Stomach (tissue), 8 donors: ENCODE measurements at regions not wholly inside any gene's neighbourhood (a gene's known extent, or its start where the extent isn't known, plus 50 kb on each side); places are given as distances from the start of the nearest gene placed in this dataset.

Experiments used
- DNase-seq, 2 donors: peaks; one replicate each; pipeline versions ENCODE4 v3.0.0 to v3.0.0-alpha.2; 2013 to 2019
- H3K27ac ChIP-seq, 5 donors: fragments of 200-600 bp in 4 of 5; sonication (generic) in 4 of 5; one replicate each; pipeline ENCODE4 v1.5.1; 2013 to 2019; ENCODE audit warnings: mild to moderate bottlenecking in 1 of 5, moderate library complexity in 1 of 5
- H3K27me3 ChIP-seq, 3 donors: fragments of 200-600 bp; sonication (generic); one replicate each; pipeline ENCODE4 v1.5.1; 2017 to 2019; ENCODE audit warnings: mixed run types in 1 of 3
- H3K36me3 ChIP-seq, 4 donors: fragments of 200-600 bp; sonication (generic); 1 replicate in 3 of 4; 2 replicates in 1 of 4; pipeline ENCODE4 v1.5.1; 2016 to 2019
- H3K4me1 ChIP-seq, 4 donors: fragments of 200-600 bp; sonication (generic); one replicate each; pipeline ENCODE4 v1.5.1; 2016 to 2019
- H3K4me3 ChIP-seq, 4 donors: fragments of 200-600 bp; sonication (generic) in 3 of 4; one replicate each; pipeline ENCODE4 v1.5.1; 2016 to 2019; ENCODE audit warnings: mild to moderate bottlenecking in 1 of 4
- H3K9me3 ChIP-seq, 4 donors: fragments of 200-600 bp; sonication (generic); one replicate each; pipeline ENCODE4 v1.5.1; 2016 to 2019
- EP300 ChIP-seq: sonication (generic); formaldehyde crosslinking; IDR thresholded peaks from one replicate; pipeline ENCODE4 v1.6.1; 2017; ENCODE audit warnings: antibody characterized with exemption
- POLR2A ChIP-seq, 4 donors: fragments of 450-650 bp; IDR thresholded peaks; one replicate each; pipeline ENCODE4 v1.6.1; 2016; ENCODE audit warnings: antibody characterized with exemption in 4 of 4, control low read depth in 2 of 4, mild to moderate bottlenecking in 1 of 4, moderate library complexity in 1 of 4
- POLR2AphosphoS5 ChIP-seq, 3 donors: sonication (generic); formaldehyde crosslinking; IDR thresholded peaks; one replicate each; pipeline ENCODE4 v1.6.1; 2016; ENCODE audit warnings: antibody characterized with exemption in 3 of 3
- WGBS, 5 donors: extraction: QIAGEN DNeasy Blood & Tissue Kit in 3 of 5; methylation state at CpG; one replicate each; pipeline versions ENCODE4 v1.1.5 to v1.1.7; 2013 to 2018; 5-methylcytosine and 5-hydroxymethylcytosine counted together
- intact Hi-C: fragments of 100-400 bp; cut with DNase I; formaldehyde crosslinking; loops from one replicate; pipeline ENCODE4 v1.15.1; 2023; ENCODE audit warnings: low total_unique reads
- TF ChIP-seq, protein P1 (sequence below), 7 experiments: fragments of 450-650 bp in 4 of 7; fragments of 200-600 bp in 3 of 7; sonication (generic) in 3 of 7; IDR thresholded peaks; one replicate each; pipeline ENCODE4 v1.5.1; 2016 to 2019; ENCODE audit warnings: antibody characterized with exemption in 7 of 7, control low read depth in 2 of 7, mild to moderate bottlenecking in 1 of 7
- donor health status: healthy with polysubstance abuse.
- donor health status: Bipolar disorder and iron deficiency.
- donor health status: healthy.

DNA sequence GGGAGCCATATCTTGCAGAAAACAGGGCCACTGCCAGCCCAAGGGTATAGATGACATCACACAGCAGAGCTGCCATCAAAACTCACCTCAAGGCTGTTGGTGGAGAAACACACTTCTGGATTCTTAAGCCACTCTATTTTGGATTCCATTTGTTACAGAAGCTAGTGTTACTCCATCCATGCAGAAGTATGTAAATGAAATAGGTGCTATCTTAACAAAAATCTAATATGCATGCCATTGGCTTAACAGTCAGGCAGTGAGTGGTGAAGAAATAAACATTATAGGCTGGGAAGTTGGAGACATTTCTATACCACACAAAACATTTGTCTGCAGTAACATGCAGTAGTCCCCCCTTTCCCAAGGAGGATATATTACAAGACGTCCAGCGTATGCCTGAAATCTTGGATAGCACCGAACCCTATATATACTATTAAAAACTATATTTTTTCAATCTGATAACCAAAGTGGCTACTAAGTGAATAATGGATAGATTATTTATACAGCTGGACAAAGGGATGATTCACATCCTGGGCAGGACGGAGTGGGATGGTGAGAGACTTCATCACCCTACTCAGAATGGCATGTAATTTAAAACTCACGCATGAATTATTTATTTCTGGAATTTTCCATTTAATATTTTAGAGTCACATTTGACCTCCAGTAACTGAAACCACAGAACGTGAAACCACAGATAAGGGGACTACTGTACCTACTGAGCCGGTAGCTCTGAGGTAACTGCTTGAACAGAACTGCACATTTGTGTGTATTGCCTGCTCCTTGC is 160.0 kb upstream of the PLN start:
- H3K4me3 ChIP-seq, result no peak overlapping the region
- TF ChIP-seq EP300 (no peak), POLR2AphosphoS5 (IDR thresholded peaks at IDR 0.05) (no peak), POLR2A (IDR thresholded peaks at IDR 0.05) (no peak)
- TF ChIP-seq, protein P1, sequence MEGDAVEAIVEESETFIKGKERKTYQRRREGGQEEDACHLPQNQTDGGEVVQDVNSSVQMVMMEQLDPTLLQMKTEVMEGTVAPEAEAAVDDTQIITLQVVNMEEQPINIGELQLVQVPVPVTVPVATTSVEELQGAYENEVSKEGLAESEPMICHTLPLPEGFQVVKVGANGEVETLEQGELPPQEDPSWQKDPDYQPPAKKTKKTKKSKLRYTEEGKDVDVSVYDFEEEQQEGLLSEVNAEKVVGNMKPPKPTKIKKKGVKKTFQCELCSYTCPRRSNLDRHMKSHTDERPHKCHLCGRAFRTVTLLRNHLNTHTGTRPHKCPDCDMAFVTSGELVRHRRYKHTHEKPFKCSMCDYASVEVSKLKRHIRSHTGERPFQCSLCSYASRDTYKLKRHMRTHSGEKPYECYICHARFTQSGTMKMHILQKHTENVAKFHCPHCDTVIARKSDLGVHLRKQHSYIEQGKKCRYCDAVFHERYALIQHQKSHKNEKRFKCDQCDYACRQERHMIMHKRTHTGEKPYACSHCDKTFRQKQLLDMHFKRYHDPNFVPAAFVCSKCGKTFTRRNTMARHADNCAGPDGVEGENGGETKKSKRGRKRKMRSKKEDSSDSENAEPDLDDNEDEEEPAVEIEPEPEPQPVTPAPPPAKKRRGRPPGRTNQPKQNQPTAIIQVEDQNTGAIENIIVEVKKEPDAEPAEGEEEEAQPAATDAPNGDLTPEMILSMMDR (IDR thresholded peaks at IDR 0.05), result no peak
- H3K9me3 ChIP-seq, result peaks cover 0 to 3% (median 0%) of the 10 kb centered on the region in 4 donors
- 51 to 64% (median 56%) methylated on average over 7 of the region's 7 CpGs for WGBS, 5 donors
- intact Hi-C loops, result no loop called here
- H3K27ac ChIP-seq, result no peak overlapping the region
- no peak for DNase-seq
- no peaks in the 10 kb centered on the region for H3K36me3 ChIP-seq
- H3K4me1 ChIP-seq, result no peaks in the 10 kb centered on the region
- H3K27me3 ChIP-seq, result no peaks in the 10 kb centered on the region

DNA sequence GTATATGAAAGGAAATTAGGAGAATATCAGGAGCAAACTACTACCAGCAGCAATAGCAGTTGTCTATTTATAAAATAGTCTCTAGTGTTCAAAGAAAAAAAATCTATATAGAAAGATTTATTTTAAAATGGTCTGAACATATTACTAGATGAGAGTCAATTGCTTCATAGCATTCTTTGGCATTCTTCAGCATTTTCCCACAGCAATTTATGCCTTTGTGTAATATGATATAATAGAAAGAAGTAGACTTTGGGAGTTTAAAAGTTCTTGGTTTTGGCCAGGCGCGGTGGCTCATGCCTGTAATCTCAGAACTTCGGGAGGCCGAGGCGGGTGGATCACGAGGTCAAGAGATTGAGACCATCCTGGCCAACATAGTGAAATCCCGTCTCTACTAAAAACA is 157.0 kb upstream of the PLN start:
- intact Hi-C loops, result no loop called here
- TF ChIP-seq POLR2AphosphoS5 (IDR thresholded peaks at IDR 0.05) (no peak), POLR2A (IDR thresholded peaks at IDR 0.05) (no peak), EP300 (no peak)
- TF ChIP-seq, protein P1 (IDR thresholded peaks at IDR 0.05), result no peak

DNA sequence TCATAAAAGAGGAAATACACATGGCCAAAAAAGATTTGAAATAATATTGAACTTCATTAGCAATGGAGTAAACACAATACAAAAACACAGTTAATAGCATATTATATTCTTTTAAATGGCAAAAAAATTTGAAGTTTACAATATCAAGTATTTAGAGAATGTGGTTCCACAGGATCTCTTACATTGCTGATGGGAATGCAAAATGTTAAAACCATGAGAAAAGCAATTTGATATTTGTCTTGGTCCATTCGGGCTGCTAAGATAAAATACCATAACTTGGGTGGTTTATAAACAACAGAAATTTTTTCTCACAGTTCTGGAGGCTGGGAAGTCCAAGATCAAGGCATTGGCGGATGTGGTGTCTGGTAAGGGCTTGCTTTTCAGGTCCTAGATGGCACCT is 154.0 kb upstream of the PLN start:
- TF ChIP-seq EP300, result no peak
- TF ChIP-seq, protein P1 (IDR thresholded peaks at IDR 0.05), result no peak
- no peak for TF ChIP-seq POLR2A (IDR thresholded peaks at IDR 0.05)
- no peak for TF ChIP-seq POLR2AphosphoS5 (IDR thresholded peaks at IDR 0.05)
- Histone ChIP-seq H3K27ac (no peak overlapping the region), H3K27me3 (no peaks in the 10 kb centered on the region), H3K9me3 (no peaks in the 10 kb centered on the region), H3K4me1 (no peaks in the 10 kb centered on the region), H3K4me3 (no peak overlapping the region), H3K36me3 (no peaks in the 10 kb centered on the region)
- 70 to 83% (median 79%) methylated on average over 2 of the region's 2 CpGs for WGBS, 5 donors
- intact Hi-C loops, result no loop called here
- DNase-seq, result no peak

More for the DNA sequence above, 157.0 kb upstream of the PLN start:
- H3K27me3 ChIP-seq, result no peaks in the 10 kb centered on the region
- H3K27ac ChIP-seq, result no peak overlapping the region
- no peaks in the 10 kb centered on the region for H3K4me1 ChIP-seq
- 94 to 97% (median 96%) methylated on average over 7 of the region's 7 CpGs for WGBS, 5 donors
- H3K9me3 ChIP-seq, result peaks cover 0 to 2% (median 0%) of the 10 kb centered on the region in 4 donors
- H3K36me3 ChIP-seq, result no peaks in the 10 kb centered on the region
- no peak overlapping the region for H3K4me3 ChIP-seq
- DNase-seq, result no peak

GRCh38 chr6:118396969-118397368 is 151.1 kb upstream of the PLN start:
- no peak for DNase-seq
- intact Hi-C loops, result no loop called here
- H3K36me3 ChIP-seq, result no peaks in the 10 kb centered on the region
- H3K9me3 ChIP-seq, result no peaks in the 10 kb centered on the region
- no peak overlapping the region for H3K4me3 ChIP-seq
- H3K27me3 ChIP-seq, result no peaks in the 10 kb centered on the region
- TF ChIP-seq POLR2A (IDR thresholded peaks at IDR 0.05) (no peak), POLR2AphosphoS5 (IDR thresholded peaks at IDR 0.05) (no peak), EP300 (no peak)
- TF ChIP-seq, protein P1 (IDR thresholded peaks at IDR 0.05), result no peak
- H3K4me1 ChIP-seq, result no peaks in the 10 kb centered on the region
- WGBS, 5 donors, result 86 to 97% (median 92%) methylated on average over 2 of the region's 2 CpGs
- H3K27ac ChIP-seq, result no peak overlapping the region
